SK-N-MC (cell line): ENCODE measurements at regions not wholly inside any gene's neighbourhood (a gene's known extent, or its start where the extent isn't known, plus 50 kb on each side); places are given as distances from the start of the nearest gene placed in this dataset.

Source experiments
- EZH2 ChIP-seq: fragments of 200-600 bp; sonication (generic); IDR thresholded peaks from one replicate; pipeline ENCODE4 v1.6.1; 2017; ENCODE audit warnings: antibody characterized with exemption
- POLR2AphosphoS5 ChIP-seq: IDR thresholded peaks from 2 replicates; pipeline ENCODE4 v1.6.1; 2012; ENCODE audit warnings: mild to moderate bottlenecking, low read depth, low read length, borderline replicate concordance

GRCh38 chr7:118040562-118040961 lies 143.4 kb upstream of the LSM8 start:
- no peak for TF ChIP-seq EZH2
- no peak for TF ChIP-seq POLR2AphosphoS5
